ENCODE measurements at regions not wholly inside any gene's neighbourhood (a gene's known extent, or its start where the extent isn't known, plus 50 kb on each side); places are given as distances from the start of the nearest gene placed in this dataset.
"Not testable (repeated sequence)": the region's sequence is repeated elsewhere in the genome, so short reads cannot be mapped to it uniquely, and the experiment has no call there.

GRCh38 chr12:46474385-46474784 is 101.8 kb upstream of the SLC38A2 start:
- not testable (repeated sequence) for TF ChIP-seq POLR2A (IDR thresholded peaks at IDR 0.05); CTCF (IDR thresholded peaks at IDR 0.05); POLR2AphosphoS5 (IDR thresholded peaks at IDR 0.05; ENCODE audit: insufficient read depth in 1 of 2, low read depth in 1 of 2)

All from vagina (tissue), 2 donors.